Nephron (organoid): ENCODE measurements at regions not wholly inside any gene's neighbourhood (a gene's known extent, or its start where the extent isn't known, plus 50 kb on each side); places are given as distances from the start of the nearest gene placed in this dataset.

Source experiments
- H3K27ac Mint-ChIP-seq, 3 experiments: 2 replicates each; pipeline ENCODE4 v1.8.0; 2020; ENCODE audit warnings: mixed read lengths in 3 of 3, mild to moderate bottlenecking in 2 of 3, moderate library complexity in 1 of 3
- H3K27me3 Mint-ChIP-seq: 2 replicates; pipeline ENCODE4 v1.8.0; 2021; ENCODE audit warnings: low read depth, mild to moderate bottlenecking, moderate library complexity, mixed read lengths
- H3K36me3 Mint-ChIP-seq: 2 replicates; pipeline ENCODE4 v1.8.0; 2020; ENCODE audit warnings: low read depth, mixed read lengths
- H3K4me1 Mint-ChIP-seq: 2 replicates; pipeline ENCODE4 v1.8.0; 2020; ENCODE audit warnings: mixed read lengths
- H3K4me3 Mint-ChIP-seq, 3 experiments: 2 replicates each; pipeline ENCODE4 v1.8.0; 2020; ENCODE audit warnings: mild to moderate bottlenecking in 3 of 3, mixed read lengths in 3 of 3, moderate library complexity in 2 of 3
- H3K9me3 Mint-ChIP-seq: 2 replicates; pipeline ENCODE4 v1.8.0; 2020; ENCODE audit warnings: mixed read lengths
- TF ChIP-seq, protein P1 (sequence below), 3 experiments: fragments of 200-600 bp; sonication (generic); IDR thresholded peaks; one replicate each; pipeline ENCODE4 v1.5.0; 2021; ENCODE audit warnings: antibody characterized with exemption in 3 of 3; ENCODE audit not compliant: unreplicated experiment in 3 of 3

DNA sequence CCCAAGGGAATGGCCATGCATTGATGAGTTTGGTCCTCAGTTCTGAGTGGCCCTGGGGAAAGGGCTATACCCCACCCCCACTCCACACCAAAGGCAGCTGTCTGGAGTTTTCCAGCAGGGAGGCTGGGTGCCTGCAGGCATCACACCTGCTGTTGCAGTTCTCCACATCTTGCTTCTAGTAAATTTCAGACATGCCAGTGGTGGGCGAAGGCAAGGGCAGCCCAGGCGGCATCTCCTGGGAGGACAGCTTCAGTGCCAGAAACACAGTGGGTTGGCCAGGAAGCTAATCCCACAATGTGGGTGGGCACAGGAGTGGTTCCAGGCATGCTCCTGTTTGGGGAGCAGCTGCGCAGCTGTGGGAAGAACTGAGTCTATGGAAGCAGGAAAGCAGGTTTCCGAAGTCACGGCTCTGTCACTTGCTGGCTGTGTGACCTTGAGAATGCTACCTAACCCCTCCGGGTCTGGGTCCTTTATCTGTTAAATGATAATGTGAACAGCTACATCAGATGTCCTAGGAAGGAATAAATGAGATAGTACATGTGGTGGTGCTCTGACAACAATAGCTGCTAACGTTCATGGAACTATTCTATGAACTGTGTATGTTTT, 84.6 kb upstream of the SPTBN1 start:
- peaks cover 14% of the 10 kb centered on the region for H3K9me3 Mint-ChIP-seq
- peaks cover 50% of the 10 kb centered on the region for H3K4me1 Mint-ChIP-seq

DNA sequence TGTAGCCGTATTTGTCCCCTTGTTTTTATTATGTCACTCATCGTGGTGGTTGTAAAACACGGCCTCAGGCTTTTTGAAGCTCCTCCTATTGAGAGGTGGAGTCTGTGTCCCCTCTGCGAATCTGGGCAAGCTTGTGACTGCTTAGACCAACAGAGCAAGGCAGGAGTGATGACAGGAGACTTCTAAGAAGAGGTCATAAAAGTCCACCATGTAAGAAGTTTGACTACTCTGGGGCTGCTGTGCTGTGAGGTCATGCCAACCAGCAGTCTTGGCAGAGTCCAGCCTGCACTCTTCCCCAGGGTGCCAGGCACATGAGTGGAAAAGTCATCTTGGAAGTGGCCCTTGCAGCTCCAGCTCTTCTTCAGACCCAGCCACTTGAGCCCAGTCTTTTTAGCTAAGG, 83.8 kb upstream of the SPTBN1 start:
- Mint-ChIP-seq H3K36me3 (no peaks in the 10 kb centered on the region), H3K4me1 (peaks cover 55% of the 10 kb centered on the region), H3K27ac (no peak overlapping the region), H3K9me3 (peaks cover 13% of the 10 kb centered on the region), H3K4me3 (no peak overlapping the region), H3K27me3 (peaks cover 5% of the 10 kb centered on the region)
- TF ChIP-seq, protein P1, sequence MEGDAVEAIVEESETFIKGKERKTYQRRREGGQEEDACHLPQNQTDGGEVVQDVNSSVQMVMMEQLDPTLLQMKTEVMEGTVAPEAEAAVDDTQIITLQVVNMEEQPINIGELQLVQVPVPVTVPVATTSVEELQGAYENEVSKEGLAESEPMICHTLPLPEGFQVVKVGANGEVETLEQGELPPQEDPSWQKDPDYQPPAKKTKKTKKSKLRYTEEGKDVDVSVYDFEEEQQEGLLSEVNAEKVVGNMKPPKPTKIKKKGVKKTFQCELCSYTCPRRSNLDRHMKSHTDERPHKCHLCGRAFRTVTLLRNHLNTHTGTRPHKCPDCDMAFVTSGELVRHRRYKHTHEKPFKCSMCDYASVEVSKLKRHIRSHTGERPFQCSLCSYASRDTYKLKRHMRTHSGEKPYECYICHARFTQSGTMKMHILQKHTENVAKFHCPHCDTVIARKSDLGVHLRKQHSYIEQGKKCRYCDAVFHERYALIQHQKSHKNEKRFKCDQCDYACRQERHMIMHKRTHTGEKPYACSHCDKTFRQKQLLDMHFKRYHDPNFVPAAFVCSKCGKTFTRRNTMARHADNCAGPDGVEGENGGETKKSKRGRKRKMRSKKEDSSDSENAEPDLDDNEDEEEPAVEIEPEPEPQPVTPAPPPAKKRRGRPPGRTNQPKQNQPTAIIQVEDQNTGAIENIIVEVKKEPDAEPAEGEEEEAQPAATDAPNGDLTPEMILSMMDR (IDR thresholded peaks at IDR 0.05; ENCODE audit: unreplicated experiment in 3 of 3): no peak

More for the DNA sequence above, 84.6 kb upstream of the SPTBN1 start:
- TF ChIP-seq, protein P1 (IDR thresholded peaks at IDR 0.05; ENCODE audit: unreplicated experiment in 3 of 3): no peak
- no peaks in the 10 kb centered on the region for H3K36me3 Mint-ChIP-seq
- H3K27ac Mint-ChIP-seq: peak overlapping the region in 1 of 3 experiments; percentile 60
- no peak overlapping the region for H3K4me3 Mint-ChIP-seq
- H3K27me3 Mint-ChIP-seq: peaks cover 5% of the 10 kb centered on the region

DNA sequence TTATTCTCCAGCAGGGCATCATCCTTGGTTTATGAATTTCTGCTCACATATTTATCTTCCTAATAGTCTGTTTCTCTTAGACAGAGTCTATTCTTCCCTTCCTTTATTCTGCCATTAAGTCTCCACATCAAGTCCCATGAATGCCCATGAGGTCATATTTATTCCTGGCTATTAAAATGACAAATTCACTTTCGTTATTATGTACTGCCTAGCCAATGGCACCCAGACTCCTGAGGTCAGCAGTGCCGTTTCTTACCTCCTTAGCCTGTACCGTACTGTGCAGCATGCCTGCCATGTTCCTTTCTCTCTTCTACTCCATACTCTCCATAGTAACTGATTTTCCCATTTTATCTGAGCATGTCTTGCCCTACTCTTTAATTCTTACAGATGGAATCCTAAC, 82.3 kb upstream of the SPTBN1 start:
- Mint-ChIP-seq H3K27ac (peak overlapping the region in 1 of 3 experiments; percentile 61), H3K36me3 (no peaks in the 10 kb centered on the region), H3K4me3 (no peak overlapping the region), H3K4me1 (peaks cover 55% of the 10 kb centered on the region), H3K9me3 (peaks cover 4% of the 10 kb centered on the region), H3K27me3 (peaks cover 5% of the 10 kb centered on the region)
- TF ChIP-seq, protein P1 (IDR thresholded peaks at IDR 0.05; ENCODE audit: unreplicated experiment in 3 of 3): no peak

DNA sequence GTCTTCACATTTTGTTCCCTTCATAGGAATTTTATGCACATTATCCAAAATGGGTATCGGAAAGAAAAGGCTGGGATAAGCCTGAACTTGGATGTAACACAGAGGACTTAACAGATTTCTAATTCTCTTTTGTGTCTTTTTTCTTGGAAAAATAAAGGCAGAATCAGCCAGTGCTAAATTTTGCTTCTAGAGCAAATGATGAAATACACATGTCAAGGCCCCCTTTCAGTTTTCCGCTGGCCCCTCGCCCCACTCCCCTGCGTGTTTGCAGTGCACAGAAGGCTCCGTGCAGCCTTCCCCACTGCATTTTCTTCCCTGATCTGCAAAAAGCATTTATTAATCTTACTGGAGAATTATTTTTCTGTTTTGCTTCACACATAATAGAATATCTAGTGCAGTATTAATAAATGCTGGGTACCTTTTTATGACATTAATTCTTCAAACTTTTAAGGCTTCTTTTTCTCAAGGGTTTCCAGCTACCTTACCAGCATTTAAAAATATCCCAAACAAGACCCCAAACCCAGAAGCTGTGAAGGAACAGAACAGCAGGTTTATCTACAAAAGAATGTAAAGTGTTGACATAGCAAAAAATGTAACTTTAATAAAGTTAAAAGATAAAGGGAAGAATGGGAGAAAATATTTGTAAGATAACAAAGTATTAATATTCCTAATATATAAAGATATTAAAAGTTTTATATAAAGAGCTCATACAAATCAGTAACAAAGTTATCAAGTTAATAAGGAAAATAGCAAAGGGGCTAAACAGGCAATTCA, 81.3 kb upstream of the SPTBN1 start:
- H3K4me3 Mint-ChIP-seq: no peak overlapping the region
- H3K4me1 Mint-ChIP-seq: peaks cover 55% of the 10 kb centered on the region
- H3K27ac Mint-ChIP-seq: peak overlapping the region in 2 of 3 experiments; percentile 41 to 61
- H3K36me3 Mint-ChIP-seq: no peaks in the 10 kb centered on the region
- no peaks in the 10 kb centered on the region for H3K9me3 Mint-ChIP-seq
- TF ChIP-seq, protein P1 (IDR thresholded peaks at IDR 0.05; ENCODE audit: unreplicated experiment in 3 of 3): no peak
- peaks cover 5% of the 10 kb centered on the region for H3K27me3 Mint-ChIP-seq

DNA sequence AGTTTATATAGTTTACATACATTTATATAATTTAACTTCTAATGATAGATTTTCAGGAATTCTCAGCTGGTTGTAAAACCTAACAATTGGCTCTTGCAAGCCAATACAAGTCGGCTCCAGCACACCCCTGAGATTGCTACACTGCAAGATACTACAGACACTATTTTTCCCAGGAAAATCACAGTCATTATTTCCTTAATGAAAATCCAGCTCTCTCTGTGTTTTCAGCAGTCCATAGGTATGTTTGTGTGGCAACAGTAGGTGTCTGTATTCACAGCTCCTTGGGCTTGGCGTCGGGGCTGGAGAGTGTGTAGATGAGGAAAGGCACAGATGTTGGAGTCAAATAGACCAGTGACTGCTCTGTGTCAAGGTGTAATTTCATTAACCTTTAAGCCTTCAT, 78.7 kb upstream of the SPTBN1 start:
- TF ChIP-seq, protein P1 (IDR thresholded peaks at IDR 0.05; ENCODE audit: unreplicated experiment in 3 of 3): no peak
- no peak overlapping the region for H3K27ac Mint-ChIP-seq
- H3K36me3 Mint-ChIP-seq: no peaks in the 10 kb centered on the region
- H3K9me3 Mint-ChIP-seq: no peaks in the 10 kb centered on the region
- peaks cover 45% of the 10 kb centered on the region for H3K4me1 Mint-ChIP-seq
- H3K4me3 Mint-ChIP-seq: no peak overlapping the region
- peaks cover 5% of the 10 kb centered on the region for H3K27me3 Mint-ChIP-seq
